SK-N-MC (cell line): ENCODE measurements at regions not wholly inside any gene's neighbourhood (a gene's known extent, or its start where the extent isn't known, plus 50 kb on each side); places are given as distances from the start of the nearest gene placed in this dataset.

ENCODE experiments used
- DNase-seq: peaks from one replicate; pipeline ENCODE4 v3.0.0-alpha.2; 2011; ENCODE audit warnings: low read depth, low spot score
- H3K27ac ChIP-seq: fragments of 200-600 bp; sonication (generic); 2 replicates; pipeline ENCODE4 v1.5.1; 2016; ENCODE audit warnings: mixed run types
- H3K36me3 ChIP-seq: fragments of 200-600 bp; sonication (generic); 2 replicates; pipeline ENCODE4 v1.6.1; 2017; ENCODE audit warnings: antibody characterized with exemption, low read length, mixed read lengths; ENCODE audit not compliant: insufficient read depth
- H3K4me3 ChIP-seq: fragments of 200-600 bp; sonication (generic); 2 replicates; pipeline ENCODE4 v1.5.1; 2016
- H3K9ac ChIP-seq: fragments of 200-600 bp; sonication (generic); 2 replicates; pipeline ENCODE4 v1.8.0; 2017; ENCODE audit warnings: mixed run types, mixed read lengths; ENCODE audit not compliant: insufficient read length
- H3K9me3 ChIP-seq: fragments of 200-600 bp; sonication (generic); 2 replicates; pipeline ENCODE4 v1.6.1; 2017; ENCODE audit warnings: low read depth, mild to moderate bottlenecking, antibody characterized with exemption, low read length, moderate library complexity, mixed read lengths
- EZH2 ChIP-seq: fragments of 200-600 bp; sonication (generic); IDR thresholded peaks from one replicate; pipeline ENCODE4 v1.6.1; 2017; ENCODE audit warnings: antibody characterized with exemption
- FOXP2 ChIP-seq: optimal IDR thresholded peaks from 2 replicates; pipeline ENCODE3; 2011; ENCODE audit warnings: mild to moderate bottlenecking, moderate library complexity; ENCODE audit not compliant: insufficient read depth; ENCODE audit errors: extremely low read length, control extremely low read depth
- POLR2AphosphoS5 ChIP-seq: IDR thresholded peaks from 2 replicates; pipeline ENCODE4 v1.6.1; 2012; ENCODE audit warnings: mild to moderate bottlenecking, low read depth, low read length, borderline replicate concordance

DNA sequence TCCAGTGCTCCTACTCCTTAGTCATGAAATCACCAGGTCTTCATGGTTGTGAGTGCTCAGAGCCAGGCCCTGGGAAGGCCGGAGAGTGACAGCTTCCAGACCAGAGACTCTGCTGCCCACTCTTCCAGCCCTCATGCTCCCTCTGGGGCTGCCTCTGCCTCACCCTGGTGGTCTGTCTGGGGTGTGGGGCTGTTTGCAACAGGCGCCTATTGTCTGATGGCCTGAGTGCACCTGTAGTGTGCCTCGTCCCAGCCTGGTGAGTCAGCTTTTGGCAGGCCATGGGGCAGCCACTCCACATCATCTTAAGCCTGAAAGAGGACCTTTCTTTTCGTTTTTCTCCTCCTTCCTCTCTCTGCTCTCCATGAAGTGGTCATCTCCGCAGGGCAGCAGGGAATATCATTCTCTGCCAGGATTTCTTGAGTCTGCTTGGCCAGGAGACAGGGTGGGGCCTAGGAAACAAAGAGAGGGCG is 173.8 kb downstream of the VEGFA start:
- no peak overlapping the region for H3K4me3 ChIP-seq
- H3K9ac ChIP-seq = no peak overlapping the region
- no peak overlapping the region for H3K27ac ChIP-seq
- no peak for TF ChIP-seq POLR2AphosphoS5
- TF ChIP-seq EZH2 = no peak
- no peak for TF ChIP-seq FOXP2
- H3K9me3 ChIP-seq = no peaks in the 10 kb centered on the region
- no peaks in the 10 kb centered on the region for H3K36me3 ChIP-seq
- no peak for DNase-seq

DNA sequence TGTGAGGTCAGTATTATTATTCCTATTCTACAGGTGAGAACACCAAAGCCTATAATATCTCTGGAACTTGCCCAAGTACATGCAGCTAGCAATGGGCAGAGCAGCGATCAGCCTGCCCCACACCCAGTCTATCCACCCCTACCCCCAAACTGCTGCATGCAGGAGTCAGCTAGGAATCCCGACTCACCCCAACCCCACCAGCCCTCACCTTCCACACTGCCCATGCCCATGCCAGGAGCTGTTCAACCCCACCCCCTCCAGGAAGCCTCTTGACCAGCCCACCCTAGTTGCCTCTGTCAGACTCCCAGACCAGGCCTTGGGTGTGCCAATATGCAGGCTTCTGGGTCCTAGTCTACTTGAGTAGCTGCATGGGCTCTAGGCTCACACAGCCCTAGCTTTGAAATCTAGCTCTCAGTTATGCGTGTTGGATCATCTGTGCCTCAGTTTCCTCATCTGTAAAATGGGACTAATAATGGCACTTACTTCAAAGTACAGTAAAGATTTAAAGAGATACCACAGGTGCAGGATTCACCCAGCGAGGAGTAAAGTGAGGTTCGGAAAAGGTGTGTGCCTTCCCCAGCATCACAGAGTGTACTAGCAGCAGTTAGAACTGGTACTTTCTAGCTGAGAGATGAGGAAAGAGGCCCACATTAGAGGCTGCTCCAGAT is 173.2 kb downstream of the VEGFA start:
- Histone ChIP-seq H3K9ac (no peak overlapping the region), H3K4me3 (no peak overlapping the region), H3K36me3 (no peaks in the 10 kb centered on the region), H3K9me3 (no peaks in the 10 kb centered on the region), H3K27ac (no peak overlapping the region)
- no peak for TF ChIP-seq EZH2
- TF ChIP-seq FOXP2 = no peak
- no peak for TF ChIP-seq POLR2AphosphoS5
- no peak for DNase-seq

DNA sequence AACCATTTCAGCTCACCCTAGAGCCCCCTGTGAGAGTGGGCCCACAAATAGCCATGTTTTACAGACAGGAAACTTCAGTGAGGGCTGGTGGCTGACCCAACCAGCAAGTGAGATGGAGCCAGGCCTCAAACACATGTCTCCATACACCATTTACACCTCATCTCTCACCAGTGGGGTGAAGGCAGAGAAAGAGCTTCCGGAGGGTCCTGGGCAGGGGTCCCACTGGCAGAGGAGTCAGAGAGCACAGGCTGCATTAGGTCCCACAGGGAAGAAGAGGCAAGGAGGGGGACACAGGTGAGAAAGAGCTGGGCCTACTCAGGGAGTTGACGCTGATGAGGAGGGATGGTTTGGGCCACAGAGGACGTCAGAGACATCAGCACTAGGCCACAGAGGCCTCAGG is 172.6 kb downstream of the VEGFA start:
- no peak overlapping the region for H3K27ac ChIP-seq

GRCh38 chr6:43942011-43942442 is 172.0 kb downstream of the VEGFA start:
- Histone ChIP-seq H3K27ac (no peak overlapping the region), H3K36me3 (no peaks in the 10 kb centered on the region), H3K9ac (no peak overlapping the region), H3K4me3 (no peak overlapping the region), H3K9me3 (no peaks in the 10 kb centered on the region)
- TF ChIP-seq FOXP2 (no peak), POLR2AphosphoS5 (no peak), EZH2 (no peak)
- DNase-seq = no peak

More for the DNA sequence above, 172.6 kb downstream of the VEGFA start:
- no peaks in the 10 kb centered on the region for H3K9me3 ChIP-seq
- TF ChIP-seq FOXP2 = no peak
- TF ChIP-seq POLR2AphosphoS5 = no peak
- no peak for TF ChIP-seq EZH2
- no peak for DNase-seq
- no peak overlapping the region for H3K4me3 ChIP-seq
- no peak overlapping the region for H3K9ac ChIP-seq
- no peaks in the 10 kb centered on the region for H3K36me3 ChIP-seq

- no peak for DNase-seq
- H3K36me3 ChIP-seq = no peaks in the 10 kb centered on the region
- no peak overlapping the region for H3K9ac ChIP-seq
- no peaks in the 10 kb centered on the region for H3K9me3 ChIP-seq
- no peak overlapping the region for H3K27ac ChIP-seq
- TF ChIP-seq FOXP2 = no peak
- no peak for TF ChIP-seq POLR2AphosphoS5
- TF ChIP-seq EZH2 = no peak
- H3K4me3 ChIP-seq = no peak overlapping the region
Measured at GRCh38 chr6:43941174-43941573, 171.2 kb downstream of the VEGFA start.

DNA sequence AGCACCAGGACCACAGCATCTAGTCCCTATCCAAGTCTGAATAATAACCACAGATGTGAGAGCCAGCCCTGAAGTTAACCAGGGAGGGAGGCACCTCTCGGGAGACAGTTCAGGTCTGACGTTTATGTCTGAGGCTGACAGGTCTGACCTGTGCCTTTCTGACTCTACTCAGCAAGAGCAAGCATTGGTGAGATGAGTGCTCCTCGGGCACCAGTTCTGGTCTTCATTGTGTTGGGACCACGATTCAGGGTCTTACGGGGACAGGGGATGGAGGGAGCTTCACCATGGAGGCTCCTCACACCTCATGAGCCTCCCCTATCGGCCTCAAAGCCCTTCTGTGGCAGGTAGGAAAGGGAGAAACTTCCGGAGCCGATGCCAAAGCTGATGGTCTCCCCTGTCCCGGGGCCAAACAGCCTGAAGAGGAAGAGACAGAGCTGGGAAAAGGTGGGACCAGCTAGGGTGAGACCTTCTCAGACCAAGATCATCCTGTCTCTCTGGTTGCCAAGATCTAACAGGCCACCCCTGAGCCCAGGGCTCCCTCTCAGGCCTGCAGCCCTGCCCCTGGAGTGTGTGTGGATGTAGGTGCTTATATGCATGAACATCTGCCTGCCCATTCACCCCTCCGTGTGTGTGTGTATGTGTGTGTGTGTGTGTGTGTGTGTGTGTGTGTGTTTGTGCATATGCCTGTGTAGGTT is 170.5 kb downstream of the VEGFA start:
- Histone ChIP-seq H3K4me3 (no peak overlapping the region), H3K27ac (no peak overlapping the region), H3K36me3 (no peaks in the 10 kb centered on the region), H3K9ac (no peak overlapping the region), H3K9me3 (no peaks in the 10 kb centered on the region)
- TF ChIP-seq POLR2AphosphoS5 (no peak), FOXP2 (no peak), EZH2 (no peak)
- DNase-seq = no peak

- Histone ChIP-seq H3K9me3 (no peaks in the 10 kb centered on the region), H3K4me3 (no peak overlapping the region), H3K9ac (no peak overlapping the region), H3K36me3 (no peaks in the 10 kb centered on the region), H3K27ac (no peak overlapping the region)
- TF ChIP-seq EZH2 (no peak), FOXP2 (no peak), POLR2AphosphoS5 (no peak)
- no peak for DNase-seq
Measured at GRCh38 chr6:43940071-43940392, 170.0 kb downstream of the VEGFA start.

DNA sequence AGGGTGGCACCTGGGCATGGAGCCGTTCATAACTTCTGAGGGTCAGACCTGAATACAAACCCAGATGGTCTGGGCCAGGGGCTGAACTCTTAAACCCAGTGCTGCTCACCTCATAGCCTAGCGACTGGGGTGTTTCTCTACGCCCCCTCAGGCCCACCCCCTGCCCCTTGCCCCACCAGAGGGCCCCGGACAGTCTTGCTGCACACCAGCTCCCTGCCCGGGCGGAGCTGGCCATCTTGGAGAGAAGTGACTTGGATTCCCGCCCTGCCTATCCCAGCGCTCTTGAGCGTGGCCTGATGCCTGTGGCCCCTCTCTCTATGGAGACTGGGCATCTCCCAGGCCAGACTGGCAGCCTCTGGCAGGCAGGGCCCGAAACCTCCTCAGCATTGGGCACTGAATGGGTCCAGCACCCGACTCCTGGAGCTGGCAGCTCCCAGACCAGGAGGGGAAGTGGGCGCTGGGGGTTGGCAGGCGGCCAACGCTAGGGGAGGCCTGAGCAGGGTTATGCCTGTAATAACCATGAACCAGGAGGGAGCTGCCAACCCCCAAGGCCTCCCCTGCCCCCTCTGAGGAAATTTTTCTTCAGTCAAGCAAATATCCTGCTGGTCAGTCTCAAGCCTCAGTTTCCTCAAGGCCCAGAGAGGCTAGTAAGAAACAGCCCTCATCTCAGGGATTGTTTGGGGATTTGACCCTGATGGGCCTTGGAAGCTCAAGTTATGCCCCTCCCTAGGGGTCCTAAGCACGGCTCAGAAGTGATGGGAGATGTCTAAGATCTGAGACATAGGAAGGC is 169.5 kb downstream of the VEGFA start:
- H3K9me3 ChIP-seq = no peaks in the 10 kb centered on the region
- H3K36me3 ChIP-seq = no peaks in the 10 kb centered on the region
- H3K4me3 ChIP-seq = no peak overlapping the region
- H3K9ac ChIP-seq = no peak overlapping the region
- DNase-seq = no peak
- TF ChIP-seq POLR2AphosphoS5 = no peak
- TF ChIP-seq FOXP2 = no peak
- H3K27ac ChIP-seq = no peak overlapping the region
